Lower leg skin (tissue), 4 donors: ENCODE measurements at regions not wholly inside any gene's neighbourhood (a gene's known extent, or its start where the extent isn't known, plus 50 kb on each side); places are given as distances from the start of the nearest gene placed in this dataset.

ENCODE experiments used
- DNase-seq, 2 donors: peaks; one replicate each; pipeline ENCODE4 v3.0.0-alpha.2; 2019; ENCODE audit warnings: low spot score in 2 of 2
- H3K4me3 ChIP-seq: fragments of 200-600 bp; sonication (generic); 2 replicates; pipeline ENCODE4 v1.5.1; 2017; ENCODE audit warnings: mild to moderate bottlenecking, low read depth; ENCODE audit not compliant: poor library complexity, severe bottlenecking
- POLR2A ChIP-seq, 2 donors: fragments of 450-650 bp; IDR thresholded peaks; one replicate each; pipeline ENCODE4 v1.6.1; 2016 to 2017; ENCODE audit warnings: antibody characterized with exemption in 2 of 2, mild to moderate bottlenecking in 1 of 2, moderate library complexity in 1 of 2
- WGBS, 2 donors: methylation state at CpG; one replicate each; pipeline ENCODE4 v1.1.5; 2018; 5-methylcytosine and 5-hydroxymethylcytosine counted together
- intact Hi-C: fragments of 100-400 bp; cut with DNase I; formaldehyde crosslinking; loops from one replicate; pipeline ENCODE4 v1.15.0; 2023; ENCODE audit warnings: low total_unique reads
- TF ChIP-seq, protein P1 (sequence below), 3 donors: fragments of 450-650 bp; IDR thresholded peaks; one replicate each; pipeline ENCODE4 v1.5.1; 2016; ENCODE audit warnings: antibody characterized with exemption in 3 of 3, mild to moderate bottlenecking in 3 of 3, moderate library complexity in 2 of 3

DNA sequence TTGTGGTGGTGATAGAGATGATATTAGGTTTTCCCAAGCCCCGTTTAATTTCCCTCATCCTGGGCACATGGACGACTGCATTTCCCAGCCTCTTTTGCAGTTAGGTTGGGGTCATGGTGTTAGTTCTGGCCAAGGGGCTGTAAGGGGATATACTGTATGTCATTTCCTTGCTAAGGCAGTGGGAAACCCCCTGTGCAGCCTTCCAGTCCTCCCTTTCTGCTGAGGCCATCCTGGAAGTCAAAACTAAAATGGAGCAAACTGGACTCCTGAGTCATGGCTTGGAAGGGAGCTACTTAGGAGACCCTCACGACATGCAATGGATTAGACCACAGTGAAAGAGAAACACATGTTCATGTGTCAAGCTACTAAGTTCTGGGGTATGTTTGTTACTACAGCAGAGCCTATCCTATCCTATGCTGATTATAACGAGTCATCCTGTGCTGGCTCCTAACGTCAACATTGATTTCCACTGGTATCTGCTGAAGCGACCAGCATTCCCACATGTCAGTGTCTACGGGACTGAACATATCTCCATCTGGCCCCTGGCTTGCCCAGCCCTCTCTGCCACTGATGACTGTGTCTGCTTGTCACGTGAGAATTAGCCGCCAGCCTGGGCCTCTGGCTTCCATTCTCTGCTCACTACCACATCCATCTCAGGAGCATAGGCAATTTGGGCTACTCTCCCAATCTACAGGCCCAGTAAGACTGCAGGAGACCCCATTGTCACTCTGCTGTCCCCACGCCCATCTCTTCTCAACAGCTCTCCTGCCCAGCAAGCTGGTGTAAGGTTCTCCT lies 85.6 kb upstream of the MEF2A start:
- TF ChIP-seq POLR2A (IDR thresholded peaks at IDR 0.05) = no peak
- TF ChIP-seq, protein P1, sequence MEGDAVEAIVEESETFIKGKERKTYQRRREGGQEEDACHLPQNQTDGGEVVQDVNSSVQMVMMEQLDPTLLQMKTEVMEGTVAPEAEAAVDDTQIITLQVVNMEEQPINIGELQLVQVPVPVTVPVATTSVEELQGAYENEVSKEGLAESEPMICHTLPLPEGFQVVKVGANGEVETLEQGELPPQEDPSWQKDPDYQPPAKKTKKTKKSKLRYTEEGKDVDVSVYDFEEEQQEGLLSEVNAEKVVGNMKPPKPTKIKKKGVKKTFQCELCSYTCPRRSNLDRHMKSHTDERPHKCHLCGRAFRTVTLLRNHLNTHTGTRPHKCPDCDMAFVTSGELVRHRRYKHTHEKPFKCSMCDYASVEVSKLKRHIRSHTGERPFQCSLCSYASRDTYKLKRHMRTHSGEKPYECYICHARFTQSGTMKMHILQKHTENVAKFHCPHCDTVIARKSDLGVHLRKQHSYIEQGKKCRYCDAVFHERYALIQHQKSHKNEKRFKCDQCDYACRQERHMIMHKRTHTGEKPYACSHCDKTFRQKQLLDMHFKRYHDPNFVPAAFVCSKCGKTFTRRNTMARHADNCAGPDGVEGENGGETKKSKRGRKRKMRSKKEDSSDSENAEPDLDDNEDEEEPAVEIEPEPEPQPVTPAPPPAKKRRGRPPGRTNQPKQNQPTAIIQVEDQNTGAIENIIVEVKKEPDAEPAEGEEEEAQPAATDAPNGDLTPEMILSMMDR (IDR thresholded peaks at IDR 0.05) = no peak

GRCh38 chr15:99481113-99481950 lies 84.5 kb upstream of the MEF2A start:
- WGBS, 2 donors = 78 to 83% methylated on average over 8 of the region's 8 CpGs
- no peak overlapping the region for H3K4me3 ChIP-seq
- DNase-seq = no peak
- intact Hi-C loops = no loop called here
- no peak for TF ChIP-seq POLR2A (IDR thresholded peaks at IDR 0.05)
- TF ChIP-seq, protein P1 (IDR thresholded peaks at IDR 0.05) = no peak

More for the DNA sequence above, 85.6 kb upstream of the MEF2A start:
- H3K4me3 ChIP-seq = no peak overlapping the region
- no peak for DNase-seq
- 89 to 92% methylated on average over 10 of the region's 10 CpGs for WGBS, 2 donors
- intact Hi-C loops = no loop called here

- no peak overlapping the region for H3K4me3 ChIP-seq
- TF ChIP-seq, protein P1 (IDR thresholded peaks at IDR 0.05) = no peak
- TF ChIP-seq POLR2A (IDR thresholded peaks at IDR 0.05) = no peak
- DNase-seq = no peak
- intact Hi-C loops = no loop called here
- 79 to 90% methylated on average over 2 of the region's 2 CpGs for WGBS, 2 donors
Observed at GRCh38 chr15:99481951-99482230, 83.9 kb upstream of the MEF2A start.

DNA sequence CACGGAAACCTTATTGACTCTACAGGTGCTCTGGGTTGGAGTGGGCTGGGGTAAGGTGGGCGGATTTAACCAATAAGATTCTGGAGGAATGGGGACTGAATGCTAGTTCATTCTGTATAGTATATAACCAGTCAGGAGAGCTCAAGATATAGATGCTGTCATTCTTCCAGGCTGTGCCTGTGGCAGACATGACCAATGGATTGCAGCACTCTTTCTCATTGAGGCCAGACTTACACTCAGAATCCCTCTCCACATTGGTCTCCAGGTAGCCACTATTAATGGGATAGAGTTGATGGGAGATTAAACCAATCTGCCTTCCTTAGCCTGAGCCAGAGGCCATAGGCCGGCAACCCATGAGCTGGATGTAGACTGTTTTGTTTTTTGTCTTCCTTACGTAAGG lies 82.8 kb upstream of the MEF2A start:
- WGBS, 2 donors = 94 to 95% methylated on average over 4 of the region's 4 CpGs
- DNase-seq = peak in 1 of 2 donors; percentile 15
- TF ChIP-seq POLR2A (IDR thresholded peaks at IDR 0.05) = no peak
- TF ChIP-seq, protein P1 (IDR thresholded peaks at IDR 0.05) = no peak
- no peak overlapping the region for H3K4me3 ChIP-seq
- intact Hi-C loops = no loop called here

DNA sequence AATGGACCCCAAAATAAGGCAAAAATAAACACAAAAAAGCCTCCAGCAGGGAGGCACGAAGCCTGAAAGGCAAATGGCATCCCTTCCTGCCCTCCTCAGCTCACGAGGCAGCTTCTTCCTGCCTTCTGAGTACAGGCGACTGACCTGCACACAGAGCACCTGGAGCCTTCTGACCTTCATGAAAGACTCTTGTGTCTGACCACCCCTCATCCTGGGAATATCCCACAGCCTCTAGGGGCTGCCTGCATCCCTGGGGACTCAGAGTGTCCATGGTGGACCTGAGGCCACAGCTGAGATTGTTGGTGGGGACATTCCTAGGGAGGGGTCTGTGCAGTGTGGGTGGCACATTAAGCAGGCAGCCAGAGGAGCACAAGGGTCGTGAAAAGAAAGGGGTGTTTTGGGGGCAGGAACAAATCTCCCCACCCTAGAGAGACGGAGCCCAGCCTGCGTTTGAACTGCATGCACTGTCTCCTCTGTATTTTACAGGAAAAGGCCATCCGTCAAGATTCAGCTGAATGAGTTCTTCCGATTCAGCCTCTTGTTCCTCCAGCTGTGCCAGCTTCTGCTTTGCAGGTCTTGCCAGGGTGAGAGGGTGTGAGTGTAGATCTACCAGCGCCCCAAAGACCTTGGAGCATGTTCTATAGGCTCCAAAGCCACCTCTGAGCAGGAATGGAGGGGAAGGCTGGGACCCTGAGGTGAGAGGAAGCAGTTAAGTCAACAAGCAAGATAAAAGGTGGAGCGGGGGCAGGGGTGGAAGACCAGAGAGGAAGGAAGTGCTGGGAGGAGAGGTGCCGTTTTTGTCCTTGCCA lies 80.4 kb upstream of the MEF2A start:
- peak in 1 of 2 donors; percentile 73 for DNase-seq
- H3K4me3 ChIP-seq = no peak overlapping the region
- WGBS, 2 donors = 39 to 56% methylated on average over 11 of the region's 11 CpGs
- TF ChIP-seq POLR2A (IDR thresholded peaks at IDR 0.05) = no peak
- TF ChIP-seq, protein P1 (IDR thresholded peaks at IDR 0.05) = no peak
- intact Hi-C loops = no loop called here
